Ovary (tissue), 7 donors: ENCODE measurements at regions not wholly inside any gene's neighbourhood (a gene's known extent, or its start where the extent isn't known, plus 50 kb on each side); places are given as distances from the start of the nearest gene placed in this dataset.
"Not testable (repeated sequence)": the region's sequence is repeated elsewhere in the genome, so short reads cannot be mapped to it uniquely, and the experiment has no call there.

Experiments used
- DNase-seq, 5 donors: peaks; one replicate each; pipeline ENCODE4 v3.0.0-alpha.2; 2019 to 2020
- H3K27ac ChIP-seq, 2 donors: fragments of 200-600 bp; one replicate each; pipeline versions ENCODE4 v1.5.1 to v1.8.0; 2019 to 2022
- H3K27me3 ChIP-seq: fragments of 200-600 bp; one replicate; pipeline ENCODE4 v1.8.0; 2022
- H3K36me3 ChIP-seq: fragments of 200-600 bp; sonication (generic); one replicate; pipeline ENCODE4 v1.5.1; 2019
- H3K4me1 ChIP-seq: one replicate; pipeline ENCODE4 v1.8.1; 2013; ENCODE audit warnings: mild to moderate bottlenecking, moderate library complexity; ENCODE audit not compliant: insufficient read depth
- H3K4me3 ChIP-seq: fragments of 200-600 bp; sonication (generic); one replicate; pipeline ENCODE4 v1.5.1; 2017
- H3K9me3 ChIP-seq, 2 donors: fragments of 200-600 bp in 1 of 2; sonication (generic) in 1 of 2; one replicate each; pipeline versions ENCODE4 v1.5.1 to v1.8.1; 2013 to 2019; ENCODE audit warnings: mild to moderate bottlenecking in 1 of 2, moderate library complexity in 1 of 2
- CTCF ChIP-seq, 3 donors: fragments of 450-650 bp in 2 of 3; fragments of 200-600 bp in 1 of 3; IDR thresholded peaks; one replicate each; pipeline versions ENCODE4 v1.5.1 to v1.8.0; 2016 to 2022; ENCODE audit warnings: antibody characterized with exemption in 3 of 3, mild to moderate bottlenecking in 1 of 3
- EP300 ChIP-seq: sonication (generic); formaldehyde crosslinking; IDR thresholded peaks from one replicate; pipeline ENCODE4 v1.6.1; 2017; ENCODE audit warnings: antibody characterized with exemption
- POLR2A ChIP-seq: fragments of 450-650 bp; IDR thresholded peaks from one replicate; pipeline ENCODE4 v1.6.1; 2017; ENCODE audit warnings: antibody characterized with exemption, mild to moderate bottlenecking, moderate library complexity
- WGBS, 3 donors: extraction: QIAGEN DNeasy Blood & Tissue Kit in 1 of 3; methylation state at CpG; one replicate each; pipeline versions ENCODE4 v1.1.5 to v1.1.7; 2013 to 2017; 5-methylcytosine and 5-hydroxymethylcytosine counted together
- intact Hi-C, 4 donors: fragments of 100-400 bp; cut with DNase I; formaldehyde crosslinking; loops; one replicate each; pipeline versions ENCODE4 v1.11.0 to v1.15.1; 2022 to 2023
- donor health status: DM: no; HTN: no; CAD: no; lungs with moderate emphysema.
- donor health status: DM: no; HTN: no; CAD: no.
- donor health status: Bipolar disorder and iron deficiency.
- donor health status: DM: no; HTN: no; CAD: no.
- donor health status: DM: yes; HTN: yes; CAD: no.

GRCh38 chr2:75853436-75853835, 142.7 kb upstream of the GCFC2 start:
- H3K4me3 ChIP-seq = no peak overlapping the region
- no peak for DNase-seq
- no peaks in the 10 kb centered on the region for H3K4me1 ChIP-seq
- no peaks in the 10 kb centered on the region for H3K27me3 ChIP-seq
- no peak for TF ChIP-seq CTCF (IDR thresholded peaks at IDR 0.05)
- TF ChIP-seq EP300 = no peak
- TF ChIP-seq POLR2A = no peak
- intact Hi-C loops = no loop called here
- H3K9me3 ChIP-seq = no peaks in the 10 kb centered on the region
- no peaks in the 10 kb centered on the region for H3K36me3 ChIP-seq
- H3K27ac ChIP-seq = no peak overlapping the region

- Histone ChIP-seq H3K36me3 (no peaks in the 10 kb centered on the region), H3K9me3 (no peaks in the 10 kb centered on the region), H3K4me1 (no peaks in the 10 kb centered on the region), H3K27me3 (no peaks in the 10 kb centered on the region), H3K4me3 (no peak overlapping the region), H3K27ac (no peak overlapping the region)
- 80 to 85% (median 83%) methylated on average over 2 of the region's 2 CpGs for WGBS, 3 donors
- DNase-seq = no peak
- intact Hi-C loops = no loop called here
- TF ChIP-seq EP300 (no peak), POLR2A (no peak), CTCF (IDR thresholded peaks at IDR 0.05) (no peak)
Measured at GRCh38 chr2:75852639-75853038, 141.9 kb upstream of the GCFC2 start.

GRCh38 chr2:75846683-75847190, 136.0 kb upstream of the GCFC2 start:
- DNase-seq = no peak
- no peak for TF ChIP-seq POLR2A
- TF ChIP-seq EP300 = no peak
- TF ChIP-seq CTCF (IDR thresholded peaks at IDR 0.05) = no peak
- Histone ChIP-seq H3K27ac (no peak overlapping the region), H3K36me3 (no peaks in the 10 kb centered on the region), H3K9me3 (no peaks in the 10 kb centered on the region), H3K4me1 (no peaks in the 10 kb centered on the region), H3K4me3 (no peak overlapping the region), H3K27me3 (no peaks in the 10 kb centered on the region)
- 3 to 11% (median 4%) methylated on average over 1 of the region's 1 CpG for WGBS, 3 donors
- intact Hi-C loops = no loop called here

GRCh38 chr2:75844651-75845050, 133.9 kb upstream of the GCFC2 start:
- TF ChIP-seq CTCF (IDR thresholded peaks at IDR 0.05) (no peak), POLR2A (no peak), EP300 (no peak)
- intact Hi-C loops = no loop called here
- Histone ChIP-seq H3K4me3 (no peak overlapping the region), H3K27ac (no peak overlapping the region), H3K36me3 (no peaks in the 10 kb centered on the region), H3K9me3 (no peaks in the 10 kb centered on the region), H3K27me3 (no peaks in the 10 kb centered on the region), H3K4me1 (no peaks in the 10 kb centered on the region)
- no peak for DNase-seq

- H3K4me3 ChIP-seq, H3K36me3 ChIP-seq, intact Hi-C loops, DNase-seq, H3K27me3 ChIP-seq, H3K9me3 ChIP-seq, H3K4me1 ChIP-seq, H3K27ac ChIP-seq: not testable (repeated sequence)
- 81 to 90% (median 89%) methylated on average over 4 of the region's 4 CpGs for WGBS, 3 donors
Measured at GRCh38 chr2:75834588-75834987, 123.9 kb upstream of the GCFC2 start.
